Neuronal stem cell (in vitro differentiated cells): ENCODE measurements at regions not wholly inside any gene's neighbourhood (a gene's known extent, or its start where the extent isn't known, plus 50 kb on each side); places are given as distances from the start of the nearest gene placed in this dataset.

ENCODE experiments used
- DNase-seq: peaks from one replicate; pipeline ENCODE4 v3.0.0-alpha.2; 2013; ENCODE audit warnings: low spot score
- H2AFZ ChIP-seq: one replicate; pipeline ENCODE4 v1.6.1; 2013; ENCODE audit warnings: mild to moderate bottlenecking, low read length, inconsistent platforms
- H2AK5ac ChIP-seq: 2 replicates; pipeline ENCODE4 v1.6.1; 2013; ENCODE audit warnings: low read depth, mild to moderate bottlenecking, inconsistent platforms, low read length, moderate library complexity, mixed read lengths
- H2BK120ac ChIP-seq: 2 replicates; pipeline ENCODE4 v1.6.1; 2013; ENCODE audit warnings: low read depth, mild to moderate bottlenecking, inconsistent platforms, low read length, moderate library complexity, mixed read lengths
- H2BK12ac ChIP-seq: one replicate; pipeline ENCODE4 v1.6.1; 2013; ENCODE audit warnings: low read length, inconsistent platforms
- H2BK15ac ChIP-seq: 2 replicates; pipeline ENCODE4 v1.6.1; 2013; ENCODE audit warnings: mild to moderate bottlenecking, low read length, inconsistent platforms, mixed read lengths
- H2BK5ac ChIP-seq: one replicate; pipeline ENCODE4 v1.6.1; 2013; ENCODE audit warnings: inconsistent platforms, mild to moderate bottlenecking, low read length, moderate library complexity
- H3K14ac ChIP-seq: one replicate; pipeline ENCODE4 v1.6.1; 2013; ENCODE audit warnings: low read length, inconsistent platforms
- H3K18ac ChIP-seq: 2 replicates; pipeline ENCODE4 v1.6.1; 2013; ENCODE audit warnings: low read length, inconsistent platforms
- H3K23ac ChIP-seq: 2 replicates; pipeline ENCODE4 v1.6.1; 2013; ENCODE audit warnings: low read depth, mild to moderate bottlenecking, mixed read lengths, low read length, inconsistent platforms; ENCODE audit not compliant: poor library complexity
- H3K27ac ChIP-seq: replicated peaks from 3 replicates; pipeline ENCODE4 v1.5.1; 2013; ENCODE audit warnings: low read length, inconsistent platforms
- H3K27me3 ChIP-seq, 3 experiments: 2 replicates each; pipeline ENCODE4 v1.6.1; 2013; ENCODE audit warnings: low read length in 3 of 3, mild to moderate bottlenecking in 2 of 3, inconsistent platforms in 1 of 3, low read depth in 1 of 3, mixed read lengths in 1 of 3, moderate library complexity in 1 of 3; ENCODE audit not compliant: control insufficient read depth in 3 of 3, insufficient read depth in 3 of 3
- H3K36me3 ChIP-seq, 2 donors: replicated peaks in 1 of 2; 2 replicates each; pipeline ENCODE4 v1.6.1; 2013; ENCODE audit warnings: low read length in 2 of 2; ENCODE audit not compliant: control insufficient read depth in 2 of 2, insufficient read depth in 2 of 2
- H3K4ac ChIP-seq: 2 replicates; pipeline ENCODE4 v1.6.1; 2013; ENCODE audit warnings: inconsistent platforms, mild to moderate bottlenecking, low read length, moderate library complexity
- H3K4me1 ChIP-seq, 2 donors: 1 replicate in 1 of 2; 2 replicates in 1 of 2; pipeline ENCODE4 v1.6.1; 2013; ENCODE audit warnings: low read length in 2 of 2, low read depth in 1 of 2; ENCODE audit not compliant: control insufficient read depth in 2 of 2, insufficient read depth in 1 of 2
- H3K4me2 ChIP-seq: one replicate; pipeline ENCODE4 v1.6.1; 2013; ENCODE audit warnings: mild to moderate bottlenecking, low read length, inconsistent platforms; ENCODE audit not compliant: insufficient read depth, poor library complexity, severe bottlenecking
- H3K4me3 ChIP-seq, 2 donors: 2 replicates each; pipeline ENCODE4 v1.5.1; 2013; ENCODE audit warnings: low read length in 2 of 2, mild to moderate bottlenecking in 2 of 2, inconsistent platforms in 1 of 2, moderate library complexity in 1 of 2
- H3K79me1 ChIP-seq: one replicate; pipeline ENCODE4 v1.6.1; 2013; ENCODE audit warnings: low read depth, mild to moderate bottlenecking, inconsistent platforms, low read length, moderate library complexity
- H3K9ac ChIP-seq: one replicate; pipeline ENCODE4 v1.6.1; 2013; ENCODE audit warnings: mild to moderate bottlenecking, low read depth, low read length, inconsistent platforms; ENCODE audit not compliant: poor library complexity
- H3K9me3 ChIP-seq, 2 donors: replicated peaks in 1 of 2; 2 replicates each; pipeline versions ENCODE3 to v1.6.1; 2013; ENCODE audit warnings: low read length in 2 of 2, mild to moderate bottlenecking in 2 of 2, inconsistent platforms in 1 of 2, low read depth in 1 of 2, mixed read lengths in 1 of 2, moderate library complexity in 1 of 2; ENCODE audit not compliant: control insufficient read depth in 2 of 2, insufficient read depth in 1 of 2
- H4K8ac ChIP-seq: one replicate; pipeline ENCODE4 v1.6.1; 2013; ENCODE audit warnings: low read depth, mild to moderate bottlenecking, inconsistent platforms, low read length, moderate library complexity
- H4K91ac ChIP-seq: one replicate; pipeline ENCODE4 v1.6.1; 2013; ENCODE audit warnings: low read length, low read depth, mild to moderate bottlenecking, inconsistent platforms; ENCODE audit not compliant: poor library complexity
- WGBS, 2 donors: extraction: QIAGEN DNeasy Blood & Tissue Kit; methylation state at CpG; one replicate each; pipeline ENCODE4 v1.1.7; 2013; ENCODE audit warnings: missing lambda C conversion rate in 2 of 2, mixed read lengths in 1 of 2; ENCODE audit not compliant: insufficient read length in 2 of 2, insufficient replicate concordance in 1 of 2; ENCODE audit errors: extremely low coverage in 2 of 2; 5-methylcytosine and 5-hydroxymethylcytosine counted together

DNA sequence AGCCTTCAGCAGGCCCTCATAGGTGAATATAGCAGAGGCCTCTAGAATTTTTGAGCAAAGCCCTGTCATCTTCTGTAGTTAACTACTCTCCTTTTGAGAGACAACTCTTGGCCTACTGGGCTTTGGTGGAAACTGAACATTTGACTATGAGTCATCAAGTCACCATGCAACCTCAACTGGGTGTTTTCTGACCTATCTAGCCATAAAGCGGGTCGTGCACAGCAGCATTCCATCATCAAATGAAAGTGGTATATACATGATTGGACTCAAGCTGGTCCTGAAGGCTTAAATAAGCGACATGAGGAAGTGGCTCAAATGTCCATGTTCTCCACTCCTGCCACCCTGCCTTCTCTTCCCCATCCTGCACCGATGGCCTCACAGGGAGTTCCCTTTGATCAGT is 1115.5 kb downstream of the TAF11L14 start:
- Histone ChIP-seq H3K36me3 (no peaks in the 10 kb centered on the region), H3K23ac (no peak overlapping the region), H3K18ac (no peak overlapping the region), H3K4ac (no peak overlapping the region), H3K4me3 (no peak overlapping the region), H3K14ac (no peak overlapping the region), H3K27me3 (no peaks in the 10 kb centered on the region), H2BK120ac (no peak overlapping the region), H2AFZ (no peak overlapping the region), H2AK5ac (no peak overlapping the region), H3K4me2 (no peak overlapping the region), H3K9ac (no peak overlapping the region), H3K4me1 (no peaks in the 10 kb centered on the region), H2BK15ac (no peak overlapping the region), H4K91ac (no peak overlapping the region), H3K79me1 (no peaks in the 10 kb centered on the region), H2BK12ac (no peak overlapping the region), H3K9me3 (peaks cover 0 to 2% of the 10 kb centered on the region in 2 donors), H4K8ac (no peak overlapping the region), H2BK5ac (no peak overlapping the region), H3K27ac (no peak overlapping the region)
- WGBS, 2 donors: no CpG with 5 or more reads among the region's 4 CpGs
- DNase-seq: no peak

DNA sequence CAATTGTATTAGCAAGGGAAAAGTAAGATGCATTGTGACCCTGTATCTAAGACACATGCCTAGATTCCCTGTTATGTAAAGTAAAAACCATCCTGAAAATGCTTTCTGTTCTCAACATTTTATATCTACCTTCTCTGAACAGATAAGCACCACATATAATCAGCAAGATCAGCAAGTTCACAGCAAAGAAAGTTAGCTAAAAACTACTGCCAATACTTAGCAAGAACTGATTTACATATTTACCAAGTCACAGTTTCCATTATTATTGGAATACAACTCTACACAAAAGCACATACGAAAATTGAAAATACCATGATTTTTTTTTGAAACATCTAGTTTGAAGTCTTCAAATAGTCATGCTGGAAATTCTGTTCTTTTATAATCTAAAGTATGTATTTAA is 1118.1 kb downstream of the TAF11L14 start:
- Histone ChIP-seq H4K8ac (no peak overlapping the region), H3K23ac (no peak overlapping the region), H3K27me3 (no peaks in the 10 kb centered on the region), H2BK15ac (no peak overlapping the region), H2AK5ac (no peak overlapping the region), H3K36me3 (no peaks in the 10 kb centered on the region), H3K4me3 (no peak overlapping the region), H3K4me1 (no peaks in the 10 kb centered on the region), H4K91ac (no peak overlapping the region), H3K4ac (no peak overlapping the region), H3K9me3 (peaks cover 0 to 2% of the 10 kb centered on the region in 2 donors), H2BK12ac (no peak overlapping the region), H3K4me2 (no peak overlapping the region), H3K79me1 (no peaks in the 10 kb centered on the region), H2BK120ac (no peak overlapping the region), H3K14ac (no peak overlapping the region), H3K9ac (no peak overlapping the region), H3K18ac (no peak overlapping the region), H2BK5ac (no peak overlapping the region), H2AFZ (no peak overlapping the region), H3K27ac (no peak overlapping the region)
- no CpG with 5 or more reads among the region's 1 CpG for WGBS, 2 donors
- no peak for DNase-seq

DNA sequence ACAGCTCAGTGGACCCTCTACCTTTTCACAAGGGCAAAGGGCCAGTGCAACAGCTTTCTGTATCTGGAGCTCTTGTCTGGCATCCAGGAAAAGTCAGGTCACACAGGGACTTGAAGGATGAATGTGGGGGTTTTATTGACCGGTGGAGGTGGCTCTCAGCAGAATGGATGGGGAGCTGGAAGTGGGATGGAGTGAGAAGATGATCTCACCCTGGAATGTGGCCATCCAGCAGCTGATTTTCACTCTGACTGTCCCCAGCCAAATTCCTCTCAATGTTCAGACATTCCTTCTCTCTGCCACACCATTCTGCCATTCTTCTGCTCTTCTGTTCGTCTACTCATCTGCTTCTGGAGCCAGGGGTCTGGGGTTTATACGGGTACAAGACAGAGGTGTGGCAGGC is 1119.9 kb downstream of the TAF11L14 start:
- WGBS, 2 donors: no CpG with 5 or more reads among the region's 3 CpGs
- Histone ChIP-seq H4K91ac (no peak overlapping the region), H3K18ac (no peak overlapping the region), H2BK120ac (no peak overlapping the region), H3K27me3 (no peaks in the 10 kb centered on the region), H3K9me3 (peaks cover 0 to 2% of the 10 kb centered on the region in 2 donors), H4K8ac (no peak overlapping the region), H2BK12ac (peak overlapping the region; percentile 10), H3K9ac (no peak overlapping the region), H2BK15ac (no peak overlapping the region), H2AFZ (no peak overlapping the region), H3K23ac (no peak overlapping the region), H3K14ac (no peak overlapping the region), H3K36me3 (no peaks in the 10 kb centered on the region), H3K4me2 (no peak overlapping the region), H3K79me1 (no peaks in the 10 kb centered on the region), H2AK5ac (no peak overlapping the region), H3K4me3 (no peak overlapping the region), H3K27ac (no peak overlapping the region), H3K4ac (no peak overlapping the region), H3K4me1 (no peaks in the 10 kb centered on the region), H2BK5ac (no peak overlapping the region)
- no peak for DNase-seq

DNA sequence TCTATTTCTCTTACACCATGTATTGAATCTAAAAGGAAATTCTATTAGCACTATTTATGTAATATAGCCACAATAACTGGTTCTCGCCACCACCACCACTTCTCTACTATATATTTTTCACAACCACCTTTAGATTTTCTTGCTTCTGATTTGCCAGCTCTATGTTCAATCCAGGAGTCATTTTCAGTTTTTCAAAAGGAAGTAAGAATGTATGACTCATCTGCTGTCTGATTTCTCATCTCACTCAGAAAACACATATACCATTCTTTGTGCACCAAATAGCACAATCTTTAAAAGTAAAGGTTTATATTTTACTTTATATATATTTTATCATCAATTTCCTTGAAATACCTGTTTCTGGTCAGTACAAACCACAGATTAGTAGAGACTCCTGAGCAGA is 1127.5 kb downstream of the TAF11L14 start:
- H2BK5ac ChIP-seq: no peak overlapping the region
- no peaks in the 10 kb centered on the region for H3K36me3 ChIP-seq
- no peak overlapping the region for H2BK120ac ChIP-seq
- H3K14ac ChIP-seq: no peak overlapping the region
- no peak overlapping the region for H3K4me3 ChIP-seq
- H3K27me3 ChIP-seq: no peaks in the 10 kb centered on the region
- no peak for DNase-seq
- no peak overlapping the region for H3K9ac ChIP-seq
- no CpG with 5 or more reads among the region's 1 CpG for WGBS, 2 donors
- H2AK5ac ChIP-seq: no peak overlapping the region
- no peak overlapping the region for H4K8ac ChIP-seq
- H3K9me3 ChIP-seq: no peaks in the 10 kb centered on the region
- H2BK12ac ChIP-seq: no peak overlapping the region
- no peak overlapping the region for H4K91ac ChIP-seq
- no peak overlapping the region for H3K18ac ChIP-seq
- no peaks in the 10 kb centered on the region for H3K4me1 ChIP-seq
- H3K23ac ChIP-seq: no peak overlapping the region
- H3K27ac ChIP-seq: no peak overlapping the region
- H3K4me2 ChIP-seq: no peak overlapping the region
- H2BK15ac ChIP-seq: no peak overlapping the region
- H2AFZ ChIP-seq: no peak overlapping the region
- H3K4ac ChIP-seq: no peak overlapping the region
- H3K79me1 ChIP-seq: no peaks in the 10 kb centered on the region
